ENCODE measurements at regions not wholly inside any gene's neighbourhood (a gene's known extent, or its start where the extent isn't known, plus 50 kb on each side); places are given as distances from the start of the nearest gene placed in this dataset.

DNA sequence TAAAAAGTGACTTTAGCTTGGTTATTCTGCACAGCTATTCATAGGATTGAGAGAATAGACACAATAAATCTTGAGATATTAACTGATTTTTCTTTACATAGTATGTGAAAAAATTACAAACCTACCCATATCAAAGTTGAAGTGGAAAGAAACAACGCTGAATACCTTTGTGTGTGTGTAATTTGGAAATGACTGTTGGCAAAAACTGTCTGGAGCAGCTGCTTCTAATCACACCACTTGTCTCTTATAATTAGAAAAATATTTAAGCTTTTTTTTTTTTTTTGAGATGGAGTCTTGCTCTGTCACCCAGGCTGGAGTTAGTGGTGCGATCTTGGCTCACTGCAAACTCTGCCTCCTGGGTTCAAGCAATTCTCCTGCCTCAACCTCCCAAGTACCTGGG, 110.8 kb upstream of the POC5 start:
- TF ChIP-seq, protein P1, sequence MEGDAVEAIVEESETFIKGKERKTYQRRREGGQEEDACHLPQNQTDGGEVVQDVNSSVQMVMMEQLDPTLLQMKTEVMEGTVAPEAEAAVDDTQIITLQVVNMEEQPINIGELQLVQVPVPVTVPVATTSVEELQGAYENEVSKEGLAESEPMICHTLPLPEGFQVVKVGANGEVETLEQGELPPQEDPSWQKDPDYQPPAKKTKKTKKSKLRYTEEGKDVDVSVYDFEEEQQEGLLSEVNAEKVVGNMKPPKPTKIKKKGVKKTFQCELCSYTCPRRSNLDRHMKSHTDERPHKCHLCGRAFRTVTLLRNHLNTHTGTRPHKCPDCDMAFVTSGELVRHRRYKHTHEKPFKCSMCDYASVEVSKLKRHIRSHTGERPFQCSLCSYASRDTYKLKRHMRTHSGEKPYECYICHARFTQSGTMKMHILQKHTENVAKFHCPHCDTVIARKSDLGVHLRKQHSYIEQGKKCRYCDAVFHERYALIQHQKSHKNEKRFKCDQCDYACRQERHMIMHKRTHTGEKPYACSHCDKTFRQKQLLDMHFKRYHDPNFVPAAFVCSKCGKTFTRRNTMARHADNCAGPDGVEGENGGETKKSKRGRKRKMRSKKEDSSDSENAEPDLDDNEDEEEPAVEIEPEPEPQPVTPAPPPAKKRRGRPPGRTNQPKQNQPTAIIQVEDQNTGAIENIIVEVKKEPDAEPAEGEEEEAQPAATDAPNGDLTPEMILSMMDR (IDR thresholded peaks at IDR 0.05), result no peak
- no peak for TF ChIP-seq EZH2 (IDR thresholded peaks at IDR 0.05)

All from neural progenitor cell (in vitro differentiated cells).